ENCODE measurements at regions not wholly inside any gene's neighbourhood (a gene's known extent, or its start where the extent isn't known, plus 50 kb on each side); places are given as distances from the start of the nearest gene placed in this dataset.

- Mint-ChIP-seq H3K27me3 (peaks cover 0 to 4% (median 0%) of the 10 kb centered on the region in 5 donors), H3K4me3 (no peak overlapping the region), H3K36me3 (no peaks in the 10 kb centered on the region), H3K9me3 (peaks cover 0 to 10% (median 3%) of the 10 kb centered on the region in 9 donors), H3K27ac (no peak overlapping the region), H3K4me1 (no peaks in the 10 kb centered on the region)
- DNase-seq (no peak), ATAC-seq (no peak)
- POLR2A ChIA-PET = no interaction called here
These were observed 51.6 kb upstream of the C5orf46 start for GRCh38 chr5:147957901-147958300.

DNA sequence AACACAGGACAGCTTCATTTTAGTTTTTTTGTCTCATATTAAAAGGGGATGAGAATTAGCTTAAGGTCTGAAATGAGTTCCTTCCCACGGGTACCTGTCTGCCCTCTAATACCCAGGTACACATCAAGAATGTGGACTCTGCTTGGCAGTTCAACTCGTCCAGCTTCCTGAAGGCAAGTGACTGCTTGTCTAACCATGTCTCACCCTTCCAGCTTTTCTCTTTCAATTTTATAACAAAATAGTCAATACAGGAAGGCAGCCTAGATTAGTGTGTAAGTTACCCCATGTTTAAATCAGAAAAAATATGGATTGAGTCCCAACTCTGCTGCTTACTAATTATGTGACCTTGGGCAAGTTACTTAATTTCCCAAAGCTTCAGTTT is 50.5 kb upstream of the C5orf46 start:
- no peak overlapping the region for H3K27ac Mint-ChIP-seq
- H3K36me3 Mint-ChIP-seq = no peaks in the 10 kb centered on the region
- H3K27me3 Mint-ChIP-seq = peaks cover 0 to 4% (median 0%) of the 10 kb centered on the region in 5 donors
- H3K4me1 Mint-ChIP-seq = no peaks in the 10 kb centered on the region
- no peak overlapping the region for H3K4me3 Mint-ChIP-seq
- POLR2A ChIA-PET = no interaction called here
- peaks cover 0 to 10% (median 3%) of the 10 kb centered on the region in 9 donors for H3K9me3 Mint-ChIP-seq
- DNase-seq (no peak), ATAC-seq (no peak)

DNA sequence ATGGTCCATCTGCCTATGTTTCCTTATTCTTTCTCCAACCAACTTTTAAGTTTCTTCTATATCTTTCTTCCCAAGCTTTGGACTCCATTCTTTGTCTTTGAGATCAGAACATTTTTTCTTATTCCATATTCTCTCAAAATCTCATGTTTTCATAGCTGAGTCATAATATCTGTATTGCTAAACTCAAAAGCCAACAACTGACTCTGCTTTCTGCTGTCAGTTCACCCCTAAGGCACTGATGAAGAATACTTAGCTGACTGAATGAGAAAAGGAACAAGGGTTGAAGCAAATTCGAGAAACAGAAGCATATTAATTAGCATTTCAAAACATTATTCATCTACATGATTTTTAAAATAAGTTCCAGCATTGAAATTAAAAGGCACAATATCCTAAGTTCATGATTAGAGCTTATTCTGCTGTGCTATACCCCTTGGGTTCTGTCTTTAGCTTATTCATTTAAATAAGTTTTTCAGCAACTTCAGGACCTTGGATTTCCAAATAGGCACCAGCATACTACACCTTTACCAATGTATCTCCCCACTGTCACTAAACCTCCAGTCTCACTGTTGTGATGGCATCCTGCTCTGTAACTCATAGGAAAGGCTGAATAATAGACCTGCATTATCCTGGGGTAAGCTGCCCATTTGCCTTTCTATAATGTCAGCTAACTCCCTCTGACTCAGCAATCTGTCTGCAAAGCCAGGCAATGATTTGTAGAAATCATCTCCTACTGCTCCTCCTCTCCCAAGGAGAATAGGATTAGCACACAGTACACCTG is 49.9 kb upstream of the C5orf46 start:
- H3K9me3 Mint-ChIP-seq = peaks cover 0 to 4% (median under 1%) of the 10 kb centered on the region in 9 donors
- peaks cover 0 to 3% (median under 1%) of the 10 kb centered on the region in 5 donors for H3K27me3 Mint-ChIP-seq
- H3K4me3 Mint-ChIP-seq = no peak overlapping the region
- H3K27ac Mint-ChIP-seq = no peak overlapping the region
- POLR2A ChIA-PET = no interaction called here
- no peak for ATAC-seq
- no peaks in the 10 kb centered on the region for H3K4me1 Mint-ChIP-seq
- H3K36me3 Mint-ChIP-seq = no peaks in the 10 kb centered on the region
- DNase-seq = no peak
